Suprapubic skin (tissue), 3 donors: ENCODE measurements at regions not wholly inside any gene's neighbourhood (a gene's known extent, or its start where the extent isn't known, plus 50 kb on each side); places are given as distances from the start of the nearest gene placed in this dataset.

Source experiments
- CTCF ChIP-seq, 2 donors: fragments of 200-600 bp in 1 of 2; fragments of 450-650 bp in 1 of 2; sonication (generic) in 1 of 2; IDR thresholded peaks; one replicate each; pipeline ENCODE4 v1.5.1; 2016 to 2019; ENCODE audit warnings: antibody characterized with exemption in 2 of 2, mild to moderate bottlenecking in 1 of 2, moderate library complexity in 1 of 2
- POLR2A ChIP-seq, 2 donors: fragments of 450-650 bp; IDR thresholded peaks; one replicate each; pipeline ENCODE4 v1.6.1; 2017; ENCODE audit warnings: antibody characterized with exemption in 2 of 2, mild to moderate bottlenecking in 2 of 2, moderate library complexity in 2 of 2

GRCh38 chr2:5524551-5524950, 167.6 kb upstream of the SOX11 start:
- TF ChIP-seq POLR2A (IDR thresholded peaks at IDR 0.05) (no peak), CTCF (IDR thresholded peaks at IDR 0.05) (no peak)
